Stimulated activated CD8-positive, alpha-beta memory T cell treated with anti-CD3 and anti-CD28 coated beads, Interleukin-4, amount 100 ng/mL, for 24 hours (primary cell): ENCODE measurements at regions not wholly inside any gene's neighbourhood (a gene's known extent, or its start where the extent isn't known, plus 50 kb on each side); places are given as distances from the start of the nearest gene placed in this dataset.

Experiments used
- DNase-seq: peaks from one replicate; pipeline ENCODE4 v3.0.0-alpha.2; 2020; ENCODE audit warnings: low read depth

DNA sequence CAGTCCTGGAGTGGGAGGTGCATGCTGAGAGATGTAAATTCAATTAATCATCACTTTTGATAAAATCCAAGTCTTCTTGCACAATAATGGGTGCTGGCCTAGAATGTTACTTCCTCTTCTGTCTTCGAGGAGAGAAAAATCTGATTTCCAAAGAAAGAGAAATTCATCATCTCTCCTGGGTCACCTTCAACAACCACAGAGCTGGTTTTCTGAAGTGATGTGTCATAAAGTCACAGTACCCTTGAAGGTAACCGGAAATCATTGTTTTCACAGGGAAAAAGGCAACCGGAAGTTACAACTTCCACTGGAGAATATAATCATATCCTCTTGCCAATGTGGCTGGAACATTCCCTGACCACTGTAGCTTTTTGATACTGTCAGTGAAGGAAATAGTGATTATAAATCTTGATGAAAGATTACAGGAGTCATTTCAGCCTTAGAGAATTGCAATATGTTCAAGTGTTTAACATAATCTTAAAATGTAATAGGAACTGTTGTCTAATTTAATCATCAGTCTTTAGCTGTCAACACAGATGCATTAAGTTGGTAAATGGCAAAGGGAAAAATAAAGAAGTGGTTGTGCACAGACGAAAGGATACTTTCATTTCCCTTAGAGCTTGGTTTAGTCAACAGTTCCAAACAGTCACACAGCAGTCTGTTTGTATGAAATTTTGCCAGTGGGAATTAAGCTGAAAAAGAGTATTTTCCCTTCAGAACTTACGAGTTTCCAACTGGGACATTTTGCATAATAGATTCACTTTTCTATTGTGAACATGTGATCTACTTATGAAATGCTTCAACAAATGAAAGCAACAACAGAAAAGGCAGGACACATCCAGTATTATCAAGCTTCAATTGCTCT, 106.5 kb upstream of the SLC4A7 start:
- DNase-seq = no peak

DNA sequence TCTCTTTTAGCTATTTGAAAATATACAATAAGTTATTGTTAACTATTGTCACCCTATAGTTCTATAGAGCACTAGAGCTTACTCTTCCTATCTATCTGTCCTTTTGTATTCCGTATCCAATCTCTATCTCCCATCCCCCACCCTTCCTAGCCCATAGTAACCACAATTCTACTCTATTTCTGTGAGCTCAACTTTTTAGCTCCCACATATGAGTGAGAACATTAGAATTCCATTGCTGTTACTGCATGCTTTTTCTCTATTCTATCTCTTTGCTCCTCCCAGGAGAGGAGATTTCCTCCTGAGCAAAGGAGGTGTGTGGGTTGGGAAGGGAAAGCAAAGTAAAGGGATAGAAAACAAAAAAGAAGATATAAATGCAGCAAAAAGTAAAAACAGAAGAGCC, 105.6 kb upstream of the SLC4A7 start:
- DNase-seq = no peak

DNA sequence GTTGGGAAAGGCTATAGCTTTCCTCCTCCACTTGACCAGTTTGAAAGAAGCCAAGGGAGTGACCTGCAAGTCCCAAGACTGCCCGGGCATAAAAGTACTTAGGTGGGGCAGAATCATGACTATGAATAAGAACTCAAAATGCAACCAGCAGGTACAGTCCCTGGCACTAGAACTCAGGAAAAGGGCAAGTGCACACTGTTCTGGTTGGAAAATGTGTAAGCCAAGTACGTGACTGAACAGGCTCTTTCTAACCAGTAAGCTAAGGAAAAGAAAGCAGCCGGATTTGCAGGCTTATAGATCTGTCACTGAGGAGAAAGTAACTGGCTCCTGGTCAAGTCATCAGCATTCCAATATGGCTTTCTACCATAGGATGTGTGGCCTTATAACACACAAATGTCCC, 101.2 kb upstream of the SLC4A7 start:
- DNase-seq = no peak

GRCh38 chr3:27584874-27585273, 100.7 kb upstream of the SLC4A7 start:
- no peak for DNase-seq

GRCh38 chr3:27581852-27582251, 97.7 kb upstream of the SLC4A7 start:
- no peak for DNase-seq

- DNase-seq = no peak
Observed at GRCh38 chr3:27578032-27578431, 93.8 kb upstream of the SLC4A7 start.

DNA sequence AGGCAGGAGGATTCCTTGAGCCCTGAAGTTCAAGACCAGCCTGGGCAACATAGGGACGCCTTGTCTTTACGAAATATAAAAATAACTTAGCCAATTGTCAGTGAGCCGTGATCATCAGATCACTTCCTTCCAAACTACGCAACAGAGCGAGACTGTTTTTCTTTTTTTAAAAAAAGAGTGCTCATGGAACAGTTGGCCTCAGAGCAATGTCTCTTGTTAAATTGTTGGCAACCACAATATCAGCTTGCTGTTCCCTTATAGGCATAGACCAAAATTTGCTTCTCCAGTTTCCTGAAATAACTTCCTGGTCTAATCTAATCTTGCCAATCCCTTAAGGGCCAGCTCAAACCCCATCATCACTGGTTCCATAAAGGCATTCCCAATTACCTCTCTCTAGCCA, 93.3 kb upstream of the SLC4A7 start:
- no peak for DNase-seq

DNA sequence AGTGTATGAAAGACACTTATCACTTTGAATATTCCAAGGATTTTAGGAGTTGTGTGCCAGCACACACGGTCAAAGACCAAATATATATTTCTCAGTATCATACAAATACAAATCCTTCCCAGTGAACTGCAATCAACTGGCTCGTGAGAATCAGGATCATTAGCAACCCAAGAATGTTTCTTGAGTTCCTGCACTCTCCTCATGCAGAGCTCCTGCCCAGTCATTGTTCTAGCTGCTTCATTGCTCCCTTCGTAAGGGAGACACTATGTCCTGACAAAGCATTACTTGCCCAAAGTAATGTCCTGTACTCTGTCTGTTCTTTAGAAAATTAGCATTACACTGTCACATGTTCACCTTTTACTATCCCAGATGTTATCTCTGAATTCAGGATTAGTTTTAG, 92.0 kb upstream of the SLC4A7 start:
- no peak for DNase-seq

DNA sequence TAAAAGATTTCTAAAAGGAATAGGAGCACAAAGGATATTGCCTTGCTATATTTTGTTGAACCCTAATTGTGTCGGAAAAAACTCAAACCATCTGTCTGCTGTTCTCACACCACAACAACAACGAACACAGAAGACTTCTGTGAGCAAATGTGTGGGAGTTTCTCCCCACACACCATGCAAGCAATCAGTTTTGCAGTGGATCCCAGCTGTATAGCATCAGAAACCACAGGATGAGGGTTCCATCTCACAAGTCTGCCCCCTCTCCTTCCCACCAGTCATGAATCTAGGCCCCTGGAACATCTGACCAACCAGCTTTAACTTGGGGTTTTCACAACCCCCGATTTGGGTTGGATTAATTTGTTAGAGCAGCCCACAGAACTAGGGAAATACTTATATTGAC, 91.3 kb upstream of the SLC4A7 start:
- no peak for DNase-seq

DNA sequence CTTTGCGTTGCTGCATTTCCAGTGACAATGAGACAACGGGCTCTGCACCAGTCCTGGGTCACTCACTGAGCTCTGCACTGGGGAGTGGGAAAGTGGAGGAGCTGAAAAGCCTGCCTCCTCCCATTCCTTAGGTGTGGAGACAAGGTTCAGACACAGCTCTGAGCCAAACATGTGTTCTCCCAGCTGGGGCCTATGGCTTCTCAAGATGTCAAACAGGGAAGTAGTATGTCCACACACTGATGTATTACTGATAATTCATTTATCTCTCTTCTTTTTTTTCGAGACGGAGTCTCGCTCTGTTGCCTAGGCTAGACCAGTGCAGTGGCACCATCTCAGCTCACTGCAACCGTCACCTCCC, 90.2 kb upstream of the SLC4A7 start:
- DNase-seq = no peak

GRCh38 chr3:27573780-27574437, 89.7 kb upstream of the SLC4A7 start:
- no peak for DNase-seq

DNA sequence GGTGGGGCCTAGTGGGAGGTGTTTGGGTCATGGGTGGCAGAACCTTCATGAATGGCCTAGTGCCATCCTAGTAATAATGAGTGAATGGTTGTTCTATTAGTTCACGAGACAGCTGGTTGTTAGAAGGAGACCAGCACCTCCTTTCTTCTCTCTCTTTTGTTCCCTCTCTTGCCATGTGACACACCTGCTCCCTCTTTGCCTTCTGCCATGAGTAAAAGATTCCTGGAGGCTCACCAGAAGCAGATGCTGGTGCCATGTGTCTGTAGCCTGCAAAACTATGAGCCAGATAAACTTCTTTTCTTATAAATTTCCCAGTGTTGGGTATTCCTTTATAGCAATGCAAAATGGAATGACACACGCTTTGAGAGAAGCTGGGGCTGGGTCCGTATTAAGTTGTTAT, 89.0 kb upstream of the SLC4A7 start:
- DNase-seq = no peak

GRCh38 chr3:27571345-27571744, 87.2 kb upstream of the SLC4A7 start:
- no peak for DNase-seq

DNA sequence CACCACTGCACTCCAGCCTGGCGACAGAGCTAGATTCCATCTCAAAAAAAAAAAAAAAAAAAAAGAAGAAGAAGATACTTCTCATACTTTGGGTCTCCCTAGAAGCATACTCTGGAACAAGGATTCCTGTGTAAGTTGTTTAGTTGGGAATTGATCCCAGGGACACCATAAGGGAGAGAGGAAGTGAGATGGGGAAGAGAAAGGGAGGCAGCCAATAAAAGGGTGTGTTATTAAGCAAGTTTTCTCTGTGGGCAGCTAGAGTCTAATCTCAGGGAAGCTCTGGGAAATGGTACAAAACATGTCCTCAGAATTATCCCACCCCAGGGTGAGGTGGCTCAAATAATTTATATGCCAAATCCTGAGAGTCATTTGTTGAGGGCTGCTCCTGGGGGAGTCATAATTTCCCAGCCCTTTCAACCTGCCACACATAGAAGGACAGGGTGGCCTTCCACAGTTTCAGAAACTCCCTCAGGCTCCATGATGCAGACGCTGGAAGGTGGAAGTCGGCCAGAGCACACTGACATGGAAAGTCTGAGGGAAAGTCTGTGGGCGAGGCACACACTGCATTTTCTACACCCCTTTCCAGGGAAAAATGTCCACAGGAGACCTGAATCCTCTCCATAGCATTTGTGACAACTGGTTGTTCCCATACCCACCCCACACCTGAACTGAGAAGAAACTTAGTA, 86.4 kb upstream of the SLC4A7 start:
- DNase-seq = no peak

DNA sequence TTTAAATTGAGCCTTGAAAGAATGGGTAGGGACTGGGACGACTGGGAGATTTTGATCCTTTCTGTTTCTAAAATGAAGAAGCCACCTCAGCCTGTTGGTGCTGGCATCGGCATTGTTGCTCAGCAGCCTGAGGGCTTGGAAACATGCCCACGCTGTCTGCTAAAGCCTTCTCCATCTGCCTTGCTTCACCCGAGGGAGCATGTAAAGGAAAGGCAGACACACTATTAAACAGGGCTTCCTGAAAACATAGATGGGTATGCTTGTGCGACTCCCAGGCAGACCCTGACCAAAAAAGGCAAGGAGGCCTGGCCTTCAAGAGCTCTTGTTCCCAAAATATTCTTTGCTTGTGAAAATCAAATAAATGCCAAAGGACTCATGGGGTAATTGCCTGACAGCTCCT, 84.2 kb upstream of the SLC4A7 start:
- DNase-seq = no peak

- DNase-seq = no peak
Observed at GRCh38 chr3:27567251-27567650, 83.1 kb upstream of the SLC4A7 start.

DNA sequence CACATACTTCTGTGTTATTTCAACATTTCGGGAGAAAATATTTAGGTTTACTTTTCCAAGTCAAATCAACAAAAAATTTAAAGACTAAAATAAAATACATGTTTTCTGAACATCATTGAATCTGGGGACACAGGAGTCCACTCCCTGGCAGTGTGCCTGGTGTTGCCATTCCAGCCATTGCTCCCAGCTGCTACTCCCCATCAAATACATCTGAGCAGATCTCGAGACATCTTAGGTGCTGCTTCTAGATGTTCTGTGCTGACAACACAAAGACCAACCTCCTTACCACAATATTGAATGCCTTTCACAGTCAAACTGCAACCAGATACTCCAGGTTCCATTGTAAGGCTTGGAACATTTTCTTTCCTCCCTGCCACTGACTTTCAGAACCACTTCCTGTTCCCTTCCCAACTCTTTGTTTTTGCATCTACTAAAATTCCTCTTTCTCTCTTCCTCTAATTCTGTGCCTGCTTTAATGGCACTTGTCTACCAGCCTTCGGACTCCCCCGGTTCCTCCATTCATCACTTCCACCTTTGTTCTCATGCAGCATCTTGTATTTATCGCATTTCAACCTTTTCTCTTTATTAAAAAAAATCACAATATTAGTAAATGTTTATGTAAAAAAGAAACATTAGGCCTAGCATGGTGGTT, 81.1 kb upstream of the SLC4A7 start:
- no peak for DNase-seq

DNA sequence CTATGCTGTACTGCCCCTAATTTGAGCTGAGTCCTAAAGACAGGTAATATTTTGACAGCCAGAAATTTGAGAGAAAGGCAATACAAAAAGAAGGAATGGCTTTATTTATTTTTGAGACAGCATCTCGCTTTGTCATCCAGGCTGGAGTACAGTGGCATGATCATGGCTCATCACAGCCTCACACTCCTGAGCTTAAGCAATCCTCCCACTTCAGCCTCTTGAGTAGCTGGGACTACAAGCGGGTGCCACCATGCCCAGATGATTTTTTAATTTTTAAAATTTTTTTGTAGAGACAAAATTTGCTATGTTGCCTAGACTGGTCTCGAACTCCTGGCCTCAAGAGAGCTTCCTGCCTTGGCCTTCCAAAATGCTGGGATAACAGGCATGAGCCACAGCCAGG, 77.4 kb upstream of the SLC4A7 start:
- no peak for DNase-seq

DNA sequence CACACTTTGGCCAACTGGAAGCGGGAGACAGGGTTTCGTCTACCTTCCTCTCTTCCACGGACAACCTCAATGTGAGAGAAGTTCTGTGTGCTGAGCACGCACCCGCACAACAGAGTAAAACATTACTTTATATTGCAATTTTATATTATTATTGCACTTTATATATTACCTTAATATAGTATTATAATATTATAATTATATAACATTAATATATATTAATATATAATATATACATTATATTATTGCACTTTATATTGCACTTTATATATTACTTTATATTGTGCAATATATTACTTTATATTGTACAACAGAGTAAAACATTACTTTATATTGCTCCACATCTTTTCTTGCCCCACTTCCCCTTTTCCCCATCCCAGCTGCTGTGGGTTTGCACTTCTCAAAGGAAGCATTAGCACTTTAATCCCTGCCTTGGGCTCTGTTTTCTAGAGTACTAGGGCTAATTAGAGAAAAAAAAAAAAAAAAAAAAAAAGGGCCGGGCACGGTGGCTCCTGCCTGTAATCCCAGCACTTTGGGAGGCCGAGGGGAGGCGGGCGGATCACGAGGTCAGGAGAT, 76.4 kb upstream of the SLC4A7 start:
- DNase-seq = no peak

GRCh38 chr3:27559835-27560234, 75.7 kb upstream of the SLC4A7 start:
- no peak for DNase-seq

DNA sequence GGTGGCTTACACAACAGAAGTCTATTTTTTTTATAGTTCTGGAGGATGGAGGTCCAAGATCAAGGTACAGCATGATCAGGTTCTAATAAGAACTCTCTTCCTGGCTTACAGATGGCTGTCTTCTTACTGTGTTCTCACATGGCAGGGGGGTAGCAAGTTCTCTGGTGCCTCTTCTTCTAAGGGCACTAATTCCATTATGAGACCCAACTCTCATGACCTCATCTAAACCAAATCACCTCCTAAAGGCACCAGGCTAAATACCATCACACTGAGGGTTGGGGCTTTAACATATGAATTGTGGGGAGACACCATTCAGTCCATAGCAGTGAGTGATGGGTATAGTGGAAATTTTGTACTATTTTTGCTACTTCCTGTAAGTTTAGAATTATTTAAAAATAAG, 75.2 kb upstream of the SLC4A7 start:
- DNase-seq = no peak

DNA sequence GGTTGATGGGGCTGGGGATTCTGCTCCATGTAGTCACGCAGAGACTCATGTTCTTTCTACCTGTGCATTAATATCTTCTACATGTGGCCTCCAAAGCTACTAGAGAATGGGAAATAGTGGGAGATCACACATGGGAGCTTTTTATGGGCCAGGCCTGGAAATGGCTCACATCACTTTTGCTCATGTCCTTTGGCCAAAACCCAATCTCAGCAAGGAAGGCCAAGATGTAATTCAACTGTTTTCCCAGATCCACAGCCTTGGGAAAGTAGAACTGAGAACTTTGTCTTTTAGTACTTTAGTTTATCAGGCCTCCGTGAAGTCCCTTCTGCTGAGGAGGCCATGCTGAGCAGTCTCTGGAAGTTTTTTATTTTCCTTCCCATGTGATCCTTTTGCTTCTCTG, 73.2 kb upstream of the SLC4A7 start:
- DNase-seq = no peak
